SK-N-SH (cell line): ENCODE measurements at regions not wholly inside any gene's neighbourhood (a gene's known extent, or its start where the extent isn't known, plus 50 kb on each side); places are given as distances from the start of the nearest gene placed in this dataset.

Experiments used
- CTCF ChIA-PET: fragments of 300-600, 350-600 bp; formaldehyde crosslinking; extraction: SDS; loops from one replicate; lab custom pipeline; 2021; lab: Yijun Ruan, JAX
- POLR2A ChIA-PET: fragments of 350-600 bp; sonication (Branson Sonifier 250); formaldehyde crosslinking; extraction: SDS; loops from one replicate; lab custom pipeline; 2020; ENCODE audit warnings: antibody characterized with exemption, inconsistent platforms; lab: Yijun Ruan, JAX
- DNase-seq: peaks from one replicate; pipeline ENCODE4 v3.0.0; 2012
- H2AFZ ChIP-seq: fragments of 200-600 bp; sonication (generic); 2 replicates; pipeline ENCODE4 v1.8.1; 2016; ENCODE audit warnings: antibody characterized with exemption, mild to moderate bottlenecking, low read depth
- H3F3A ChIP-seq: fragments of 200-600 bp; sonication (generic); replicated peaks from 2 replicates; pipeline ENCODE3; 2016; ENCODE audit warnings: antibody characterized with exemption, mild to moderate bottlenecking; ENCODE audit not compliant: insufficient read depth
- H3K27ac ChIP-seq, 2 experiments: fragments of 200-500 bp in 1 of 2; fragments of 200-600 bp in 1 of 2; sonication (Bioruptor generic) in 1 of 2; sonication (generic), shearing (Covaris generic) in 1 of 2; 2 replicates each; pipeline versions ENCODE4 v1.5.1 to v1.6.1; 2014 to 2016; ENCODE audit warnings: low read depth in 2 of 2, inconsistent platforms in 1 of 2, low read length in 1 of 2, mild to moderate bottlenecking in 1 of 2, mixed read lengths in 1 of 2
- H3K27me3 ChIP-seq: fragments of 200-600 bp; sonication (generic), shearing (Covaris generic); 2 replicates; pipeline ENCODE4 v1.6.1; 2016; ENCODE audit warnings: mixed run types; ENCODE audit not compliant: insufficient read depth
- H3K36me3 ChIP-seq, 2 experiments: fragments of 200-500 bp in 1 of 2; fragments of 200-600 bp in 1 of 2; sonication (Bioruptor generic) in 1 of 2; sonication (generic) in 1 of 2; replicated peaks in 1 of 2; 2 replicates each; pipeline versions ENCODE3 to v1.5.1; 2014 to 2016; ENCODE audit warnings: low read length in 1 of 2, mild to moderate bottlenecking in 1 of 2; ENCODE audit not compliant: insufficient read depth in 2 of 2, control insufficient read depth in 1 of 2
- H3K4me1 ChIP-seq, 2 experiments: fragments of 200-500 bp in 1 of 2; fragments of 200-600 bp in 1 of 2; sonication (Bioruptor generic) in 1 of 2; sonication (generic), shearing (Covaris generic) in 1 of 2; 2 replicates each; pipeline versions ENCODE4 v1.5.1 to v1.6.1; 2014 to 2016; ENCODE audit warnings: low read depth in 1 of 2, low read length in 1 of 2, mixed run types in 1 of 2; ENCODE audit not compliant: insufficient read depth in 2 of 2, control insufficient read depth in 1 of 2
- H3K4me2 ChIP-seq: fragments of 200-600 bp; sonication (generic), shearing (Covaris generic); 2 replicates; pipeline ENCODE4 v1.6.1; 2017; ENCODE audit warnings: mixed run types
- H3K4me3 ChIP-seq, 2 experiments: fragments of 200-500 bp in 1 of 2; fragments of 200-600 bp in 1 of 2; sonication (Bioruptor generic) in 1 of 2; sonication (generic), shearing (Covaris generic) in 1 of 2; 2 replicates each; pipeline versions ENCODE4 v1.5.1 to v1.8.1; 2014 to 2016; ENCODE audit warnings: low read depth in 2 of 2, inconsistent platforms in 1 of 2, low read length in 1 of 2, mild to moderate bottlenecking in 1 of 2, mixed read lengths in 1 of 2, moderate library complexity in 1 of 2
- H3K79me2 ChIP-seq: fragments of 200-600 bp; sonication (generic); 2 replicates; pipeline ENCODE4 v1.8.1; 2017; ENCODE audit warnings: mild to moderate bottlenecking; ENCODE audit not compliant: insufficient read depth
- H3K9ac ChIP-seq: fragments of 200-600 bp; sonication (generic); 2 replicates; pipeline ENCODE4 v1.6.1; 2017; ENCODE audit warnings: mixed run types
- H3K9me2 ChIP-seq: fragments of 200-600 bp; sonication (generic); 2 replicates; pipeline ENCODE4 v1.6.1; 2017; ENCODE audit warnings: mixed run types
- H3K9me3 ChIP-seq: fragments of 200-600 bp; sonication (generic); 2 replicates; pipeline ENCODE4 v1.6.1; 2017; ENCODE audit warnings: mixed run types, mild to moderate bottlenecking, moderate library complexity
- H4K20me1 ChIP-seq: fragments of 200-600 bp; sonication (generic); 2 replicates; pipeline ENCODE4 v1.6.1; 2017; ENCODE audit warnings: mild to moderate bottlenecking, mixed run types; ENCODE audit not compliant: insufficient read depth
- ELF1 ChIP-seq: IDR thresholded peaks from 2 replicates; pipeline ENCODE4 v1.4.0; 2012
- EZH2phosphoT487 ChIP-seq: fragments of 200-600 bp; sonication (generic); IDR thresholded peaks from 2 replicates; pipeline ENCODE4 v1.6.1; 2017; ENCODE audit warnings: low read depth, mixed run types, mild to moderate bottlenecking, antibody characterized with exemption, moderate library complexity, borderline replicate concordance
- GATA2 ChIP-seq: sonication (generic); formaldehyde crosslinking; IDR thresholded peaks from 2 replicates; pipeline ENCODE4 v1.5.0; 2020; ENCODE audit warnings: mild to moderate bottlenecking, missing genetic modification reagents
- JUND ChIP-seq: IDR thresholded peaks from 2 replicates; pipeline ENCODE4 v1.4.0; 2012
- RAD21 ChIP-seq: IDR thresholded peaks from 2 replicates; pipeline ENCODE4 v1.6.1; 2012; ENCODE audit warnings: mild to moderate bottlenecking, low read length
- RCOR1 ChIP-seq: fragments of 150-350 bp; IDR thresholded peaks from 2 replicates; pipeline ENCODE4 v1.6.1; 2017; ENCODE audit warnings: antibody characterized with exemption, low read length
- SIN3A ChIP-seq: IDR thresholded peaks from 2 replicates; pipeline ENCODE4 v1.6.1; 2012; ENCODE audit warnings: low read depth, mild to moderate bottlenecking, low read length, moderate library complexity, borderline replicate concordance
- SMC3 ChIP-seq: IDR thresholded peaks from 2 replicates; pipeline ENCODE4 v1.6.1; 2012; ENCODE audit warnings: low read depth, low read length, improper control_type of control experiment
- TCF12 ChIP-seq: IDR thresholded peaks from 2 replicates; pipeline ENCODE4 v1.4.0; 2012
- WGBS: methylation state at CpG from one replicate; pipeline ENCODE4 v1.1.6; 2017; ENCODE audit warnings: low lambda C conversion rate; 5-methylcytosine and 5-hydroxymethylcytosine counted together
- TF ChIP-seq, protein P1 (sequence below): IDR thresholded peaks from 2 replicates; pipeline ENCODE4 v1.4.0; 2012; ENCODE audit warnings: low read depth, borderline replicate concordance
- TF ChIP-seq, protein P2 (sequence below): IDR thresholded peaks from 2 replicates; pipeline ENCODE4 v1.6.1; 2012; ENCODE audit warnings: mild to moderate bottlenecking, low read depth, low read length, moderate library complexity
- TF ChIP-seq, protein P3 (sequence below): IDR thresholded peaks from 2 replicates; pipeline ENCODE4; 2012
- TF ChIP-seq, protein P4 (sequence below): fragments of 150-350 bp; IDR thresholded peaks from 2 replicates; pipeline ENCODE4 v1.6.1; 2016; ENCODE audit warnings: mild to moderate bottlenecking, low read depth, low read length
- TF ChIP-seq, protein P5 (sequence below): fragments of 200-600 bp; sonication (generic); IDR thresholded peaks from 2 replicates; pipeline ENCODE4 v1.6.1; 2017; ENCODE audit warnings: antibody characterized with exemption, mild to moderate bottlenecking, moderate library complexity

DNA sequence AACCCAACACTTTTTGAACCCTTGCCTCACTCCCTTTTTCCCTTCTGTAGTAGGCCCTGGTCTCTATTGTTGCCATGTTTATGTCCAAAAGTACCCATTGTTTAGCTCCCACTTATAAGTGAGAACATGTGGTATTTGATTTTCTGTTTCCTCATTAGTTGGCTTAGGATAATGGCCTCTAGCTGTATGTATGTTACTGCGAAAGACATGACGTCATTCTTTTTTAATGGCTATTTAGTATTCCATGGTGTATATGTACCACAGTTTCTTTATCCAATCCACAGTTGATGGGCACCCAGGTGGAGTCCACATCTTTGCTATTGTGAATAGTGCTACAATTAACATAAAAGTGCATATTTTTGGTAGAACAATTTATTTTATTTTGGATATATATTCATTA, 90.3 kb upstream of the PTPRD start:
- no peaks in the 10 kb centered on the region for H3F3A ChIP-seq
- no peaks in the 10 kb centered on the region for H3K27me3 ChIP-seq
- H3K4me3 ChIP-seq = no peak overlapping the region
- H3K27ac ChIP-seq = no peak overlapping the region
- POLR2A ChIA-PET = no interaction called here
- CTCF ChIA-PET = no interaction called here
- no peak overlapping the region for H2AFZ ChIP-seq
- H3K9me2 ChIP-seq = no peaks in the 10 kb centered on the region
- no peaks in the 10 kb centered on the region for H3K9me3 ChIP-seq
- TF ChIP-seq RAD21 (no peak), EZH2phosphoT487 (no peak), ELF1 (no peak), SMC3 (no peak)
- TF ChIP-seq, protein P1, sequence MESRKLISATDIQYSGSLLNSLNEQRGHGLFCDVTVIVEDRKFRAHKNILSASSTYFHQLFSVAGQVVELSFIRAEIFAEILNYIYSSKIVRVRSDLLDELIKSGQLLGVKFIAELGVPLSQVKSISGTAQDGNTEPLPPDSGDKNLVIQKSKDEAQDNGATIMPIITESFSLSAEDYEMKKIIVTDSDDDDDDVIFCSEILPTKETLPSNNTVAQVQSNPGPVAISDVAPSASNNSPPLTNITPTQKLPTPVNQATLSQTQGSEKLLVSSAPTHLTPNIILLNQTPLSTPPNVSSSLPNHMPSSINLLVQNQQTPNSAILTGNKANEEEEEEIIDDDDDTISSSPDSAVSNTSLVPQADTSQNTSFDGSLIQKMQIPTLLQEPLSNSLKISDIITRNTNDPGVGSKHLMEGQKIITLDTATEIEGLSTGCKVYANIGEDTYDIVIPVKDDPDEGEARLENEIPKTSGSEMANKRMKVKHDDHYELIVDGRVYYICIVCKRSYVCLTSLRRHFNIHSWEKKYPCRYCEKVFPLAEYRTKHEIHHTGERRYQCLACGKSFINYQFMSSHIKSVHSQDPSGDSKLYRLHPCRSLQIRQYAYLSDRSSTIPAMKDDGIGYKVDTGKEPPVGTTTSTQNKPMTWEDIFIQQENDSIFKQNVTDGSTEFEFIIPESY = no peak
- no peaks in the 10 kb centered on the region for H3K4me1 ChIP-seq
- no peak overlapping the region for H3K4me2 ChIP-seq
- no peaks in the 10 kb centered on the region for H4K20me1 ChIP-seq
- WGBS = 47% methylated on average over 2 of the region's 2 CpGs
- H3K79me2 ChIP-seq = no peaks in the 10 kb centered on the region
- DNase-seq = no peak
- no peaks in the 10 kb centered on the region for H3K36me3 ChIP-seq
- H3K9ac ChIP-seq = no peak overlapping the region

DNA sequence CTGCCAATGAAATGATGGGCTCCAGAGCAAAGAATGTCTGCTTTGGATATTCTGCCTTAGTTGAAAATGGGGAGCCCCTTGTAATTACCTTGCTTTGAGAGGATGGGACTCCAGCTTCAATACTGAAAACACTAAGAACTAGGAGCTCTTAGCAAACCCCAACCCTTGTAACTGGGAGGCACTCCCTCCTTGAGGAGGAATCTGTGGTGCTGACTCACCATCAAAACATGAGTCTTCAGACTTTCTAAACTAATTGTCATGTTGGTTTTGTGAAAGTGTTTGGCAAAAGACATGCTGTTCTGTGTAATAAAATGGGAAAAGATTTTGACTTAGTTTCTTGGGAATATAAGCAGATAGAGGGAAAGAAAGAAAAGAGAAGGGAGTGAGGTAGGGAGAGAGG, 91.9 kb upstream of the PTPRD start:
- no peaks in the 10 kb centered on the region for H3K36me3 ChIP-seq
- H3K9me2 ChIP-seq = no peaks in the 10 kb centered on the region
- H3K4me2 ChIP-seq = no peak overlapping the region
- POLR2A ChIA-PET = no interaction called here
- no peaks in the 10 kb centered on the region for H4K20me1 ChIP-seq
- H2AFZ ChIP-seq = no peak overlapping the region
- no peaks in the 10 kb centered on the region for H3K4me1 ChIP-seq
- H3K79me2 ChIP-seq = no peaks in the 10 kb centered on the region
- CTCF ChIA-PET = no interaction called here
- TF ChIP-seq TCF12 = no peak
- no peak overlapping the region for H3K4me3 ChIP-seq
- H3F3A ChIP-seq = no peaks in the 10 kb centered on the region
- no peak overlapping the region for H3K27ac ChIP-seq
- H3K9me3 ChIP-seq = no peaks in the 10 kb centered on the region
- DNase-seq = no peak
- no peak overlapping the region for H3K9ac ChIP-seq
- no peaks in the 10 kb centered on the region for H3K27me3 ChIP-seq

DNA sequence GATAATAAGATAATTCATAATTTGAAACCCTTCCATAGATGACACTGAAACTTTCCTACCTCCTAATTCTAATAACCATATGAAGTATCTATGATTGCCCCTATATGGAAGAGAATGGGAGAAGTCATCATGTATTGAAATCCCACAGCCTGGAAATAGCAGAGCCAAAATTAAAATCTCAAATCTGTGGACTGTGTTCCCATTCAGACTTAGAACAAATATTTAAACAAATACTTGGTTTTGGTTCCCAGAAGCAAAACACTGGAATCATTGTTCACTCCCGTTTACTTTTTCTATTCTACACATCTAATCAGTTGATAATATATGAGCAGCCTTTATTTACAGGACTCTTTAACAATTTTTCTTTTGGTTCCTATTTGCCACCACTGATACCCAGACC, 92.6 kb upstream of the PTPRD start:
- no peaks in the 10 kb centered on the region for H3K27me3 ChIP-seq
- no peaks in the 10 kb centered on the region for H4K20me1 ChIP-seq
- H3K4me3 ChIP-seq = no peak overlapping the region
- no peaks in the 10 kb centered on the region for H3F3A ChIP-seq
- ChIA-PET CTCF (no interaction called here), POLR2A (no interaction called here)
- no peak overlapping the region for H3K27ac ChIP-seq
- no peaks in the 10 kb centered on the region for H3K9me3 ChIP-seq
- H3K9ac ChIP-seq = no peak overlapping the region
- no peak overlapping the region for H2AFZ ChIP-seq
- no peak overlapping the region for H3K4me2 ChIP-seq
- H3K4me1 ChIP-seq = no peaks in the 10 kb centered on the region
- DNase-seq = no peak
- H3K79me2 ChIP-seq = no peaks in the 10 kb centered on the region
- WGBS = 0% methylated on average over 1 of the region's 1 CpG
- no peaks in the 10 kb centered on the region for H3K36me3 ChIP-seq
- H3K9me2 ChIP-seq = no peaks in the 10 kb centered on the region
- TF ChIP-seq, protein P2, sequence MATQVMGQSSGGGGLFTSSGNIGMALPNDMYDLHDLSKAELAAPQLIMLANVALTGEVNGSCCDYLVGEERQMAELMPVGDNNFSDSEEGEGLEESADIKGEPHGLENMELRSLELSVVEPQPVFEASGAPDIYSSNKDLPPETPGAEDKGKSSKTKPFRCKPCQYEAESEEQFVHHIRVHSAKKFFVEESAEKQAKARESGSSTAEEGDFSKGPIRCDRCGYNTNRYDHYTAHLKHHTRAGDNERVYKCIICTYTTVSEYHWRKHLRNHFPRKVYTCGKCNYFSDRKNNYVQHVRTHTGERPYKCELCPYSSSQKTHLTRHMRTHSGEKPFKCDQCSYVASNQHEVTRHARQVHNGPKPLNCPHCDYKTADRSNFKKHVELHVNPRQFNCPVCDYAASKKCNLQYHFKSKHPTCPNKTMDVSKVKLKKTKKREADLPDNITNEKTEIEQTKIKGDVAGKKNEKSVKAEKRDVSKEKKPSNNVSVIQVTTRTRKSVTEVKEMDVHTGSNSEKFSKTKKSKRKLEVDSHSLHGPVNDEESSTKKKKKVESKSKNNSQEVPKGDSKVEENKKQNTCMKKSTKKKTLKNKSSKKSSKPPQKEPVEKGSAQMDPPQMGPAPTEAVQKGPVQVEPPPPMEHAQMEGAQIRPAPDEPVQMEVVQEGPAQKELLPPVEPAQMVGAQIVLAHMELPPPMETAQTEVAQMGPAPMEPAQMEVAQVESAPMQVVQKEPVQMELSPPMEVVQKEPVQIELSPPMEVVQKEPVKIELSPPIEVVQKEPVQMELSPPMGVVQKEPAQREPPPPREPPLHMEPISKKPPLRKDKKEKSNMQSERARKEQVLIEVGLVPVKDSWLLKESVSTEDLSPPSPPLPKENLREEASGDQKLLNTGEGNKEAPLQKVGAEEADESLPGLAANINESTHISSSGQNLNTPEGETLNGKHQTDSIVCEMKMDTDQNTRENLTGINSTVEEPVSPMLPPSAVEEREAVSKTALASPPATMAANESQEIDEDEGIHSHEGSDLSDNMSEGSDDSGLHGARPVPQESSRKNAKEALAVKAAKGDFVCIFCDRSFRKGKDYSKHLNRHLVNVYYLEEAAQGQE = no peak
- TF ChIP-seq RCOR1 = no peak
- no peak for TF ChIP-seq SIN3A
- TF ChIP-seq, protein P3, sequence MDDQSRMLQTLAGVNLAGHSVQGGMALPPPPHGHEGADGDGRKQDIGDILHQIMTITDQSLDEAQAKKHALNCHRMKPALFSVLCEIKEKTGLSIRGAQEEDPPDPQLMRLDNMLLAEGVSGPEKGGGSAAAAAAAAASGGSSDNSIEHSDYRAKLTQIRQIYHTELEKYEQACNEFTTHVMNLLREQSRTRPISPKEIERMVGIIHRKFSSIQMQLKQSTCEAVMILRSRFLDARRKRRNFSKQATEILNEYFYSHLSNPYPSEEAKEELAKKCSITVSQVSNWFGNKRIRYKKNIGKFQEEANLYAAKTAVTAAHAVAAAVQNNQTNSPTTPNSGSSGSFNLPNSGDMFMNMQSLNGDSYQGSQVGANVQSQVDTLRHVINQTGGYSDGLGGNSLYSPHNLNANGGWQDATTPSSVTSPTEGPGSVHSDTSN = no peak
- TF ChIP-seq JUND = no peak
- TF ChIP-seq, protein P4, sequence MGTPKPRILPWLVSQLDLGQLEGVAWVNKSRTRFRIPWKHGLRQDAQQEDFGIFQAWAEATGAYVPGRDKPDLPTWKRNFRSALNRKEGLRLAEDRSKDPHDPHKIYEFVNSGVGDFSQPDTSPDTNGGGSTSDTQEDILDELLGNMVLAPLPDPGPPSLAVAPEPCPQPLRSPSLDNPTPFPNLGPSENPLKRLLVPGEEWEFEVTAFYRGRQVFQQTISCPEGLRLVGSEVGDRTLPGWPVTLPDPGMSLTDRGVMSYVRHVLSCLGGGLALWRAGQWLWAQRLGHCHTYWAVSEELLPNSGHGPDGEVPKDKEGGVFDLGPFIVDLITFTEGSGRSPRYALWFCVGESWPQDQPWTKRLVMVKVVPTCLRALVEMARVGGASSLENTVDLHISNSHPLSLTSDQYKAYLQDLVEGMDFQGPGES = no peak
- TF ChIP-seq, protein P5, sequence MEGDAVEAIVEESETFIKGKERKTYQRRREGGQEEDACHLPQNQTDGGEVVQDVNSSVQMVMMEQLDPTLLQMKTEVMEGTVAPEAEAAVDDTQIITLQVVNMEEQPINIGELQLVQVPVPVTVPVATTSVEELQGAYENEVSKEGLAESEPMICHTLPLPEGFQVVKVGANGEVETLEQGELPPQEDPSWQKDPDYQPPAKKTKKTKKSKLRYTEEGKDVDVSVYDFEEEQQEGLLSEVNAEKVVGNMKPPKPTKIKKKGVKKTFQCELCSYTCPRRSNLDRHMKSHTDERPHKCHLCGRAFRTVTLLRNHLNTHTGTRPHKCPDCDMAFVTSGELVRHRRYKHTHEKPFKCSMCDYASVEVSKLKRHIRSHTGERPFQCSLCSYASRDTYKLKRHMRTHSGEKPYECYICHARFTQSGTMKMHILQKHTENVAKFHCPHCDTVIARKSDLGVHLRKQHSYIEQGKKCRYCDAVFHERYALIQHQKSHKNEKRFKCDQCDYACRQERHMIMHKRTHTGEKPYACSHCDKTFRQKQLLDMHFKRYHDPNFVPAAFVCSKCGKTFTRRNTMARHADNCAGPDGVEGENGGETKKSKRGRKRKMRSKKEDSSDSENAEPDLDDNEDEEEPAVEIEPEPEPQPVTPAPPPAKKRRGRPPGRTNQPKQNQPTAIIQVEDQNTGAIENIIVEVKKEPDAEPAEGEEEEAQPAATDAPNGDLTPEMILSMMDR = no peak
- no peak for TF ChIP-seq GATA2
- TF ChIP-seq ELF1 = no peak
